Stimulated activated naive CD8-positive, alpha-beta T cell treated with anti-CD3 and anti-CD28 coated beads, Interleukin-15, Interleukin-2, amounts not matched to agents 100 U/mL and 50 U/mL, for 24 hours (primary cell): ENCODE measurements at regions not wholly inside any gene's neighbourhood (a gene's known extent, or its start where the extent isn't known, plus 50 kb on each side); places are given as distances from the start of the nearest gene placed in this dataset.

Experiments
- ATAC-seq: fragments of 150-1000 bp; cut with Tn5 transposase; one replicate; pipeline ENCODE4 v1.10.0; 2021
- DNase-seq: peaks from one replicate; pipeline ENCODE4 v3.0.0; 2021

- no peak for ATAC-seq
Measured at GRCh38 chr9:89795538-89796195, 190.9 kb downstream of the GADD45G start.

GRCh38 chr9:89796606-89797005, 191.8 kb downstream of the GADD45G start:
- DNase-seq, result no peak
- no peak for ATAC-seq

More at GRCh38 chr9:89795538-89796195, 190.9 kb downstream of the GADD45G start:
- no peak for DNase-seq

GRCh38 chr9:89797255-89797654, 192.4 kb downstream of the GADD45G start:
- DNase-seq, result no peak
- ATAC-seq, result no peak

- ATAC-seq, result no peak
- no peak for DNase-seq
Measured at GRCh38 chr9:89797937-89798455, 193.2 kb downstream of the GADD45G start.

- DNase-seq, result no peak
- no peak for ATAC-seq
Measured at GRCh38 chr9:89798547-89799120, 193.8 kb downstream of the GADD45G start.

DNA sequence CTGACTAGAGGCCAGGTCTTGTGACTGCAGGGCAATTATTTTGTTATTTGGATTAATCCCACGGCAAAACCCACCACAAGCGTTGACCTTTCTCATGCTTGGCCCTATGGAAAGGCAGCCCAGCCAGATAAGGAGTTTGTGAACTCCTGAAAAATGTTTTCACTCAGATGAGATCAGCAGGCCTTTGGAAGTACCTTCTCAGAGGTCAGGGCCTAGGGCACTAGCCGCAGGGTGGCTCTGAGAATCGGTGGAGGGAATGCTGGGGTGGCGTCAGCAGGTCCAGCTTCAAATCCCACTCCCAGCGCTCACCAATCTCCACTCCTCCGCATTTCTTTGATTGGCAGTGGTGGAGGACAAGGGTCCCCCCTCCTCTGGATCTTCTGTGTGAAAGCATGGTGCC, 194.4 kb downstream of the GADD45G start:
- ATAC-seq, result no peak
- DNase-seq, result no peak

DNA sequence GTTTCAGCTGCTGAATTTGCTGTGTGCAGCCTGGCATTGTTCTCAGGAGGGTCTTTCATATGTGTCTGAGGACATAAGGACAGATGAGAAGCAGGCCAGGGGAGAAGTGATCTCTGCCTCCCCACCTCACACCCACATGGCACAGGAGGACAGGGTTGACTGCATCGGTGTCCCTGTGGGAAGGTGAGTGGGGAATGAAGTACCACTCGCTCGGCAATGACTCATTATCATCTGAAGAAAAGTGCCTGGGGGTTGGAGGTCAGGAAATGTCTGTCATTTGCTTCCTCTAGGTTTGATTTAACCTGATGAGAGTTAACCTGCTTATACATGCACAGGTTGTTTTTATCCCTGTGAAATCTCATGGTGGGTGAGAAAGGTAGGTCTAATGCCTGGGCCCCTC, 195.0 kb downstream of the GADD45G start:
- ATAC-seq (no peak), DNase-seq (no peak)

DNA sequence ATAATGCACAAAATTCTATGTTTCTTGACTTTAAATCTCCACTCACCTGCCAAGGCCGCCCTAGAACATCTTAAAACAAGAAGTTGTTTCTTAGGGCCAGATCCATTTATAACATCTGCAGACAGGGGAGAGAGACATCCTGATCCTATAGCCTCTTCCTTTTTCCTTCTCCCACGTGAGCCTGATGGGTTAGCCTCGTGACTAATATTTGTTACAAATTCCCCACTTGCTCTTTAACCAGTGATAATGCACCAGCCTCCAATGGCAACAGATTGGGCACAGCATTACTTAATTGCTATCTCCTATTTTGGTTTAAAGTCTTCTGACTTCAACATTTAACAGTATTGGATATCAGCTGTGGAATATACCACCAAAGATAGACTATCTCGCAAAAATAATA, 196.5 kb downstream of the GADD45G start:
- no peak for ATAC-seq
- no peak for DNase-seq

DNA sequence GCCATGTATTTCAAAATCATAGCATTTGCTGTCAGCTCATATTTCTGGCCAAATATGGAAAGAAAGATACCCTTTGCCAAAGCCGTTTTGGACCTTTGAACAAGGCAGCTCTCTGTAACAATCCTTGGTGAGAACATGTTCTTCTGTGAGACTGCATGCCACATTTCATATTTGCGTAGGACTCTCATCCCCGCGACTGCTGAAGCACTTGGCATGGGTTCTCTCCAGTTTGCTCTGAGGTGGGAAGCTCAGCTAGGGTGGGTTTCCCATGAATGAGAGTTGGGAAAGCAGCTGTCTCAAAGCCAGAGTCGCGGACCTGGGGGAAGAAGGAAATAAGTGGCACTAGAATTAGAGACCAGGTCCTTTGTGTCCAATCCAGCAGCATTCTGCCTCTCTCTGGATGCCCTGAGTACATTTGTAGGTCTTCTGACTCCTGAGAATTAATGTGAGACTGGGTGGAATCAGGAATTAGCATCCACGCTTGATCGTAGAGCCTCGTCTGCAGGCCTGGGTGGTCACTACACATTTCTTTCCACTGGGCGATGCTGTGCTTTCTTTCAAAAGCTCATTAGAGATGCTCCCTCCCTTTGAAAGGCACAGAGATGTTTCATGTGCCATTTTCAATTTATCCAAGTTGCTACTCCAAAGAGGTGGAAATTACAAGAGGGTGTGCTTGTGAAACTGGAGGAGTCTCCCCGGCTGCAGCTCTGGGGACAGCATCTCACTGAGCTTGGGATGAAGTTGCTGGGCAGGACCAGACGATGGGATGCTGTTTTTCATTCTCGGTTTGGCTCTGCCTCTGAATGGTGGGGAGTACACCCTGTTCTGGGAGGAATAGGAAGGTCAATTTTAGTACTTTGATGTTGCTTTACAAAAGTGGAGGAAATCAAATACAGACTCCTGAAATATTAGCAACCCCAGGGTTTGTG, 197.2 kb downstream of the GADD45G start:
- no peak for DNase-seq

GRCh38 chr9:89802781-89803355, 198.1 kb downstream of the GADD45G start:
- DNase-seq, result no peak
- no peak for ATAC-seq

More for the DNA sequence above, 197.2 kb downstream of the GADD45G start:
- ATAC-seq, result no peak

DNA sequence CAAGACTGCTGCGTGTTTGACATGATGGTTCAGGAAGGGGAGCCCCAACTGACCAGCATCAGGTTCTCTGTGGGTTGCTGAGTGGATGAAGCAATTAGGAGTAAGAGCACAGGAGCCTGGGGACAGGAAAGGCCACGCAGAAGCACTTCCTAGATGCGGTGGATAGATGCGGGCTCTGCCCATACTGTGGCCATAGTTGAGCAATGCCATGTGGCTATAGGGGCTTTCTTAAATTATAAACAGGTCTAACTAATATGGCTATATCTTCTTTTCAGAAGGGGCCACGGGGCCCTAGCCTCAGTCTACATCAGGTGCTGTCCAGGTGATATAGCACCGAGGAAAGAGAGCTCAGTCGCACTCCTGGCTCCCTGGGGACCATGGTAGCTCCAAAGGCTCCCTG, 198.6 kb downstream of the GADD45G start:
- no peak for DNase-seq
- ATAC-seq, result no peak

- ATAC-seq, result no peak
- no peak for DNase-seq
Measured at GRCh38 chr9:89804766-89805531, 200.1 kb downstream of the GADD45G start.

DNA sequence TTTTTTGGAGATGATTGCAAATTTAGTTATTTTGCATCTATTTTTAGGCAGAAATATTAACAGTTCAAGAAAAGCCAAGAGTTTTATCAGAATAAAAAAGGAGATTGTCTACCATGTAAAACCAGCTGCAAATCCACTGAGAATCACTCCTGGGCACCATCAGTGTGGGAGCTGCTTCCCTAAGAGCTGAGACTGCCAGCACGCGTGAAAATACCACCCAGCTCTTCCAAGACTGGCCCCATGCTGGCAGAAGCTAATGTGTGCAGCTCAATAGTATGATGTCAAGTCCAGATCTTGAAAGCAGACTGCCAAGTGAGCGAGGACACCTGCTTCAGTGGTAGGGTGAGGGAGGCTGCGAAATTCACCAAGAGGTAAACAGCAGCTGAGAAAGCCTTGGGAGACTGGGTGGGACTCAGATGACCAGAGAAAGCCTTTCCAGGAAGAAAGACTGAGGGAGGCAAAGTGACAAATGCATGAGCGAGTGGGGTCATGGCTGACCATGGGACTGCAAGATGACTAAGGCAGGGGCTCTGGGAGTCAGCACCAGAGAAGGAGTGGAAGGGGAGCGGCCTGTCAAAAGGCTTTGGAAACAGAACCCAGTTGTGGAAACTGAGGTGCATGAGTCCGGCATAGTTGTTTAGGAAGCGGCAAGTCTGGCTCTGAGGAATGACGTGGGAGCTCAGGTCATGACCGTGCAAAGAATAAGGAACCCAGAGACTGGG, 200.9 kb downstream of the GADD45G start:
- ATAC-seq, result no peak
- DNase-seq, result no peak

DNA sequence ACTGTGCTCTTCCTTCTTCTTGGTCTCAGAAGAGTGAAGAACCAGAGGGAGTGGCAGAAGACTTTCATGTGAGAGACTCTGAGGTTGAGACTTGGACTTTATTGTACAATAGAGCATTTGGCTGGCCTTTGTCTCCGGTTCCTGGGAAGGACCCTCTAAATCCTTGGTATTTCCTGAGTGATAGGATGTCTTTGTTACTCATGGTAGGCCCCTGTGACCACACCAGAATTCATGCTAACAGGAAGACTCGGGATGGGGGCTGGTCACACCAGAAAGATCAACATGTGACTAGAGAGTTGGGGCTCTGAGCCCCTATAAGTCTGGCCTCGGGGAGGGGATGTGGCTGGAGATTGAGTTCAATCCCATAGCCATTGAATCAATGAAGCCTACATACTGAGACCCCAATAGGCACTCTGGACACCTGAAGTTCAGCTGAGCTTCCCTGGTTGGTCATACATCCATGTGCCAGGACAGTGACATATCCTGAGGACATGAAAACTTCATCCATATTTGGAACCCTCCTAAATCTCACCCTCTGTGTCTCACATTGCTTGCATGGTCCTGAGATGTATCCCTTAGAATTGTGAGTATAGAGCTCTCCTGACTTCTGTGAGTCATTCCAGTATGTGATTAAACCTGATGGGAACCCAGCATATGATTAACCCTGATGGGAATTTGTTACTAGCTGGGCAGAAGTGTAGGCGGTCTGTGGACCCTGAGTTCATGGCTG, 201.7 kb downstream of the GADD45G start:
- ATAC-seq (no peak), DNase-seq (no peak)

DNA sequence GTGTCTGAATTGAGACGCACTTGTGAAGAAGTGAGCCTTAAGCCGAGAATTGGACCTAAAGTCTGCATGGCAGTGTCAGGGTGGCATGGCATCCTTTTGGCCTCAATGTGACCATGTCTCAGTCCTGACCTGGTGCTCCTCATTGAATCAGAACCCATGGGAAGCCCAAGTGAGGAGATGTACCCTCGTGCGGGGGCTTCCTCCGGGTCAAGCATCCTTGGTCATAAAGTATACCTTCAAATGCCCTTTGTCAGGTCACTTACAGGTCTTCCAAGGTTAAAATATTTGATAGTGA, 202.2 kb downstream of the GADD45G start:
- no peak for DNase-seq
- ATAC-seq, result no peak

- DNase-seq (no peak), ATAC-seq (no peak)
Measured at GRCh38 chr9:89807682-89808075, 202.9 kb downstream of the GADD45G start.

GRCh38 chr9:89808076-89808755, 203.4 kb downstream of the GADD45G start:
- no peak for ATAC-seq
- no peak for DNase-seq

DNA sequence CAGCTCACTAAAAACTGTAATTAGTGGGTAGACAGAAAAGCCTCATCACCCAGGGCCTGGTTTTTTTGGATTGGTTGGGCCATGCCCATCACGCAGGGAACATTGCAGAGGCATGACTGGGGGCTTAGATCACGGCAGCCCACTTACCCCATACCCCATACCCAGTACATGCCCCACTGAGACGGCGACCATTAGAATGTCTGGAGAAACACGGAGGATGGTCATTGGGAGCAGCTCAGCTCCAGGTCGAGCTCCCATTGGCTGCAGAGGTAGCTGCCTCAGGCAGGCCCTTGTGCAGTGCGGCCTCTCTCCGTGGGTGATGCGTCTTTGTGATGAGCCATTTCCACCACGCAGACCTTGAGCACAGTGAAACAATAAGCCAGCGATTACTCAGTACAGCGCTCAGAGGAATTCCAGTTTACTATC, 204.0 kb downstream of the GADD45G start:
- DNase-seq, result no peak
- no peak for ATAC-seq

- ATAC-seq (no peak), DNase-seq (no peak)
Measured at GRCh38 chr9:89810431-89810830, 205.6 kb downstream of the GADD45G start.

- DNase-seq, result no peak
- no peak for ATAC-seq
Measured at GRCh38 chr9:89811356-89811755, 206.5 kb downstream of the GADD45G start.
